Gastroesophageal sphincter (tissue), 4 donors: ENCODE measurements at regions not wholly inside any gene's neighbourhood (a gene's known extent, or its start where the extent isn't known, plus 50 kb on each side); places are given as distances from the start of the nearest gene placed in this dataset.
A peak's percentile ranks its signal among the peaks of the same experiment; 100 is the strongest.

Source experiments
- ATAC-seq: fragments of 150-250 bp; one replicate; pipeline ENCODE4 v1.9.1; 2016; ENCODE audit warnings: mild to moderate bottlenecking, moderate library complexity
- H3K27ac ChIP-seq, 4 donors: fragments of 200-600 bp; sonication (generic) in 3 of 4; 1 replicate in 3 of 4; 2 replicates in 1 of 4; pipeline ENCODE4 v1.5.1; 2016 to 2019
- H3K27me3 ChIP-seq: fragments of 200-600 bp; sonication (generic); one replicate; pipeline ENCODE4 v1.5.1; 2019
- H3K36me3 ChIP-seq, 2 donors: fragments of 200-600 bp; sonication (generic); one replicate each; pipeline ENCODE4 v1.5.1; 2019; ENCODE audit warnings: control low read depth in 1 of 2
- H3K4me1 ChIP-seq, 3 donors: fragments of 200-600 bp; sonication (generic); 1 replicate in 2 of 3; 2 replicates in 1 of 3; pipeline ENCODE4 v1.5.1; 2016 to 2019; ENCODE audit warnings: control low read depth in 2 of 3
- H3K4me3 ChIP-seq, 2 donors: fragments of 200-600 bp; sonication (generic); one replicate each; pipeline ENCODE4 v1.5.1; 2019; ENCODE audit warnings: mild to moderate bottlenecking in 1 of 2, moderate library complexity in 1 of 2
- H3K9me3 ChIP-seq, 3 donors: fragments of 200-600 bp; sonication (generic); one replicate each; pipeline ENCODE4 v1.5.1; 2017 to 2019; ENCODE audit warnings: control low read depth in 2 of 3
- EP300 ChIP-seq: sonication (generic); formaldehyde crosslinking; IDR thresholded peaks from one replicate; pipeline ENCODE4 v1.6.1; 2017; ENCODE audit warnings: antibody characterized with exemption, mild to moderate bottlenecking
- POLR2A ChIP-seq, 2 donors: fragments of 450-650 bp; IDR thresholded peaks; one replicate each; pipeline ENCODE4 v1.6.1; 2017; ENCODE audit warnings: antibody characterized with exemption in 2 of 2, mild to moderate bottlenecking in 2 of 2, moderate library complexity in 1 of 2
- POLR2AphosphoS5 ChIP-seq: sonication (generic); formaldehyde crosslinking; IDR thresholded peaks from one replicate; pipeline ENCODE4 v1.6.1; 2017; ENCODE audit warnings: antibody characterized with exemption
- WGBS, 2 donors: methylation state at CpG; one replicate each; pipeline ENCODE4 v1.1.5; 2018; ENCODE audit warnings: low coverage in 1 of 2; 5-methylcytosine and 5-hydroxymethylcytosine counted together
- TF ChIP-seq, protein P1 (sequence below), 4 experiments: fragments of 200-600 bp in 2 of 4; fragments of 450-650 bp in 2 of 4; sonication (generic) in 1 of 4; IDR thresholded peaks; one replicate each; pipeline ENCODE4 v1.5.1; 2017 to 2019; ENCODE audit warnings: antibody characterized with exemption in 4 of 4, mild to moderate bottlenecking in 2 of 4, moderate library complexity in 2 of 4

DNA sequence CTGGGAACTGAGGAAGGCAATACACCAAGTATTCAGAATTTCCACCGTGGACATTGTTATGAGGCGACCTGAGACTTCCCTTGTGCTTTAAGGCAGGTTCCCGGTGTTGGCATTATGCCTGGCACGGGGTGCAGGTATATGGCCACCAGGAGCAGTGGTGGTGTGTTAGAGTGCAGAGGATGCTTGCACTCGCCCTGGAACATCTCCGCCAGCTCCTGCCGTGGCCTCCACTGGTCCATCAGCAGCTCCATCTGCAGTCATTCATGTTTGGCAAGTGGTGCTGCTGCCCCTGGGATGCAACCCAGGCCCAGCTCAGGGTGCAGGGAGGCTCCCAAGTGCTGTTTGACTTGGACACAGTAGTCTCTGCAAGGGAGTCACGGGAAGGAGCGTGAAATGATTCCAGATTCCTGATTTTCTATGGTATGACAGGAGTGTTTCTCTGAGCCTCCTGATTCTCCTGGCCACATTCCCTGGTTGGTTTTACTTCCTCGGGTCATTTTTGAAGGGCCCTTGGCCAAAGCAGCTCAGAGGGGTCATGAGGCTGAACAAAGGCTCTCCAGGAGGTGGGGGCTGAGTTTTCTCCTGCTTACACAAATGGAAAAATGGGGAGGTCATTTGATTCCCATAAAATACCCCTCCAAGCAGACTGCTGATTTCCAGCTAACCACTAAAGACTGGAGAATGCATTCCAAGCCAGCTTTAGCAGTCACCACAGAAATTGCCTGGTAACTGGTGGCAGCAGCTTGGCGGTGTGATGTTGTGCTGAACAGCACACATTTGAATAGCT lies 60.4 kb upstream of the PSEN2 start:
- Histone ChIP-seq H3K27me3 (no peaks in the 10 kb centered on the region), H3K4me3 (no peak overlapping the region), H3K4me1 (peaks cover 3 to 22% (median 4%) of the 10 kb centered on the region in 3 donors), H3K36me3 (no peaks in the 10 kb centered on the region), H3K9me3 (no peaks in the 10 kb centered on the region), H3K27ac (peak overlapping the region in 3 of 4 donors; percentile 29 to 37 (median 31))
- 72% methylated on average over 4 of the region's 11 CpGs; no CpG with 5 or more reads in 1 of the 2 donors for WGBS, 2 donors
- no peak for ATAC-seq
- TF ChIP-seq EP300: no peak
- TF ChIP-seq, protein P1, sequence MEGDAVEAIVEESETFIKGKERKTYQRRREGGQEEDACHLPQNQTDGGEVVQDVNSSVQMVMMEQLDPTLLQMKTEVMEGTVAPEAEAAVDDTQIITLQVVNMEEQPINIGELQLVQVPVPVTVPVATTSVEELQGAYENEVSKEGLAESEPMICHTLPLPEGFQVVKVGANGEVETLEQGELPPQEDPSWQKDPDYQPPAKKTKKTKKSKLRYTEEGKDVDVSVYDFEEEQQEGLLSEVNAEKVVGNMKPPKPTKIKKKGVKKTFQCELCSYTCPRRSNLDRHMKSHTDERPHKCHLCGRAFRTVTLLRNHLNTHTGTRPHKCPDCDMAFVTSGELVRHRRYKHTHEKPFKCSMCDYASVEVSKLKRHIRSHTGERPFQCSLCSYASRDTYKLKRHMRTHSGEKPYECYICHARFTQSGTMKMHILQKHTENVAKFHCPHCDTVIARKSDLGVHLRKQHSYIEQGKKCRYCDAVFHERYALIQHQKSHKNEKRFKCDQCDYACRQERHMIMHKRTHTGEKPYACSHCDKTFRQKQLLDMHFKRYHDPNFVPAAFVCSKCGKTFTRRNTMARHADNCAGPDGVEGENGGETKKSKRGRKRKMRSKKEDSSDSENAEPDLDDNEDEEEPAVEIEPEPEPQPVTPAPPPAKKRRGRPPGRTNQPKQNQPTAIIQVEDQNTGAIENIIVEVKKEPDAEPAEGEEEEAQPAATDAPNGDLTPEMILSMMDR (IDR thresholded peaks at IDR 0.05): no peak
- no peak for TF ChIP-seq POLR2A (IDR thresholded peaks at IDR 0.05)
- peak; percentile 42 for TF ChIP-seq POLR2AphosphoS5

DNA sequence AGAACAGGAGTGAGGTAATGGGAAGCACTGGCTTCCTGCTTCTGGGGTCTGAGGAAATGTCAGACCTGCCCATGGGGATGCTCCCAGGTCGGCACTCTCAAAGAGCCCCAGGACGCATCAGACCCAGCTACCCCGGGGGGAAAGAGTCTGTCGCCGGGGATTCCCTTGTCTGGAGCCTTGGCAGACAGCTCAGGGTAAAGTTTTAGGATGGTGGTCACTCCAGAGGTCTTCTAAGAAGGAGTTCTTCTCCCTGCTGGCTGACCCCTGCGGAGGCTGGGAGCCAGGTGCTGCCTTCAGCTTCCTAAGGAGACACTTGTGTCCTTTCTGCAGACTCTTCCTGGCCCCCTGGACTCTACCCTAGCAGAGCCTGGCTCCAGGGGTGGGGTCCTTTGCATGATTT lies 61.9 kb upstream of the PSEN2 start:
- Histone ChIP-seq H3K27ac (no peak overlapping the region), H3K27me3 (no peaks in the 10 kb centered on the region), H3K4me3 (no peak overlapping the region), H3K9me3 (no peaks in the 10 kb centered on the region), H3K36me3 (no peaks in the 10 kb centered on the region), H3K4me1 (peaks cover 0 to 7% (median 0%) of the 10 kb centered on the region in 3 donors)
- WGBS, 2 donors: 97% methylated on average over 5 of the region's 6 CpGs; no CpG with 5 or more reads in 1 of the 2 donors
- no peak for ATAC-seq
- TF ChIP-seq, protein P1 (IDR thresholded peaks at IDR 0.05): no peak
- TF ChIP-seq POLR2A (IDR thresholded peaks at IDR 0.05) (no peak), EP300 (no peak), POLR2AphosphoS5 (no peak)

DNA sequence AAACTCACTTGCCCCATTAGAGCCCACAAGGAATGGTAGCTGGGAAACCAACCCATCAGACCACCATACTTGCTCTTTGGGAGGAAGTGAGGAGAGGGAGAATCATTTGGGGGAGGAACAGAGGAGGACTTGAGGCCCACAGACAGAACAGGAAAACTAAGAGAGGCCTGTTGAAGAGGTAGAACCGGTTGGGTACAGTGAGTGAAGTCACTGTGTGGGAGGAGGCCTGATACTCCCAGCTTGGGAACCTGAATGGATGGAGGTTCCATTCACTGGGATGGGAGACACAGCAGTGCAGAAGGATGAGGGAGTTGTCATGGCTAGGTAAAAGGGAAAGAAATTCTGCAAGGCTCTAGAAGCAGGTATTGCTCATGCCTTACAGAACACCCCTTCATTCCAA lies 63.4 kb upstream of the PSEN2 start:
- no peak overlapping the region for H3K4me3 ChIP-seq
- H3K9me3 ChIP-seq: no peaks in the 10 kb centered on the region
- peaks cover 0 to 6% (median 0%) of the 10 kb centered on the region in 3 donors for H3K4me1 ChIP-seq
- no peaks in the 10 kb centered on the region for H3K27me3 ChIP-seq
- no peak for ATAC-seq
- WGBS, 2 donors: 75 to 78% methylated on average over 1 of the region's 1 CpG
- no peaks in the 10 kb centered on the region for H3K36me3 ChIP-seq
- H3K27ac ChIP-seq: no peak overlapping the region
- TF ChIP-seq POLR2A (IDR thresholded peaks at IDR 0.05): no peak
- TF ChIP-seq, protein P1 (IDR thresholded peaks at IDR 0.05): no peak
- no peak for TF ChIP-seq POLR2AphosphoS5
- TF ChIP-seq EP300: no peak

DNA sequence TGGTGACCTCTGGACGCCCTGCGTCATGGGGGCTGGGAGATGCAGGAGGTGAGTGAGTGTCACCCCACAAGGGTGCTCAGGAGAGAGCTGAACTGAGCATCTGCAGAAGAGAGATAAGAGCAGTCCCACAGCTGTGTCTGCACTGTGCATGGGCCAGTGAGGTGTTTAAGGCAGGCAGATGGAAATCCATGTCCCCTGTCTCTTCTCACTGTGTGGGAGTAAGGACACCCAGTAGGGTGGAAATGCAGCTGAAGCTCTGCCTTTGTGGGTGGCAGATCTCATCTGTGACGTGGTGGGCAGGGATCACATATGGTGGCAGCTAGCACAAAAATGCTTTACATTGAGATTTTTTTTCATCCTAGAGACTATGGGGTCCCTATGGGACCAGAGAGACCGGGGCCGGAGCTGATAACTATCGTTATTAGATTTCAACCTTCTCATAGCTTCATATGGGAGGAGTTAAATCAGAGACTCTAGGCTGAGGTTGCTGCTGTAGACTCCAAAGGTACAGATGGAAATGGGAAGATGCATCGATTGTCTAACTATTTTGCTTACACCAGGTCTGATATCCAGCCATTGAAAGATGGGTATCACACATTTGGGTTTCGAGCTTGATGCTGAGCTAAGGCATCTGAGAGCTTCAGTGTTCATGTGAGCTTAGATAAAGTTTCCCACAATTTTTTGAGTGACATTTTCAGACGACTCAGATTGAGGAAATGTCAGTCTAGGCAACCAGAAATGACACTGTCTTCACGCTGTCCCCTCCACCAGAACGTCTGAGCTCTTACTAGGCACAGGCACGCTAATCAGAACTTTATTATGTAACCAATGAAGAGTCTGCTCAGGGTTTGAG lies 65.3 kb upstream of the PSEN2 start:
- Histone ChIP-seq H3K36me3 (no peaks in the 10 kb centered on the region), H3K27ac (no peak overlapping the region), H3K9me3 (no peaks in the 10 kb centered on the region), H3K4me1 (peaks cover 0 to 14% (median 0%) of the 10 kb centered on the region in 3 donors), H3K27me3 (no peaks in the 10 kb centered on the region), H3K4me3 (no peak overlapping the region)
- TF ChIP-seq POLR2A (IDR thresholded peaks at IDR 0.05): no peak
- WGBS, 2 donors: 85 to 88% methylated on average over 7 to 8 of the region's 12 CpGs
- ATAC-seq: no peak

DNA sequence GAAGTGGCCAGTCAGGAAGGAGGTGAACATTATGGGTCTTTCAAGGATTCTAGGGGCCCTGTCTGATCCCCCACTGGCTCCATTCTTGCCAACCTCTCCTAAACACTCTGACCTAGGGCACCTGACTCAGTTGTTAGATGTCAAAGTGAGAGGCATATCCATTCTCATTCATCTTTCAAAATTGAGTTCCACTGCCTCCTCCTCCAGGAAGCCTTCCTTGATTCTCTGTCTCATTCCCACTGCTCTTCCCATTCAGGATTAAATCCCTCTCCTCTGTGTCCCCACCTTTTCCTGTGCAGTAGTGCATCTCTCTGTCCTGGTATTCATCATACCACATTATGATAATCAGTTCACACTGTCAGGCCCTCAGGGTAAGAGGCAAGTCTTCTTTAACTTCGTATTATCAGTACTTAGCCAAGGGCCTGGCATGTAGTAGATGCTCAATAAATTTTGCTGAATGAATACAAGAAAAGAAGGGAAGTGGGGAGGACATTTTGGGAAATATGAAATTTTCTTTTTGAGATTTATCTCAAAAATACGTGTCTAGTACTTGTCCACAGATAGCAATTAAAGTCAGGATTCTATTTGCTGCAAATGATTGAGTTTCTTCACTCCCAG lies 61.8 kb upstream of the ITPKB start:
- H3K4me3 ChIP-seq: no peak overlapping the region
- no peak for ATAC-seq
- 79 to 83% methylated on average over 1 of the region's 2 CpGs for WGBS, 2 donors
- H3K36me3 ChIP-seq: no peaks in the 10 kb centered on the region
- TF ChIP-seq POLR2AphosphoS5 (no peak), POLR2A (IDR thresholded peaks at IDR 0.05) (no peak), EP300 (no peak)
- TF ChIP-seq, protein P1 (IDR thresholded peaks at IDR 0.05): no peak
- H3K9me3 ChIP-seq: no peaks in the 10 kb centered on the region
- peak overlapping the region in 3 of 4 donors; percentile 76 to 80 (median 77) for H3K27ac ChIP-seq
- no peaks in the 10 kb centered on the region for H3K27me3 ChIP-seq
- peaks cover 0 to 20% (median 0%) of the 10 kb centered on the region in 3 donors for H3K4me1 ChIP-seq
